Upper lobe of left lung (tissue), 6 donors: ENCODE measurements at regions not wholly inside any gene's neighbourhood (a gene's known extent, or its start where the extent isn't known, plus 50 kb on each side); places are given as distances from the start of the nearest gene placed in this dataset.

Source experiments
- ATAC-seq, 2 donors: fragments of 200-7000 bp; cut with Tn5 transposase; one replicate each; pipeline ENCODE4 v1.9.1; 2022; ENCODE audit warnings: mild to moderate bottlenecking in 2 of 2, moderate library complexity in 2 of 2; ENCODE audit not compliant: low FRiP score in 2 of 2
- DNase-seq, 2 donors: peaks; one replicate each; pipeline ENCODE4 v3.0.0-alpha.2; 2019 to 2020
- H3K27ac ChIP-seq, 4 donors: fragments of 200-600 bp; sonication (generic); one replicate each; pipeline ENCODE4 v1.5.1; 2016 to 2019
- H3K27me3 ChIP-seq, 4 donors: fragments of 200-600 bp; sonication (generic); one replicate each; pipeline ENCODE4 v1.5.1; 2017 to 2019
- H3K36me3 ChIP-seq, 4 donors: fragments of 200-600 bp; sonication (generic); one replicate each; pipeline ENCODE4 v1.5.1; 2016 to 2019
- H3K4me1 ChIP-seq, 4 donors: fragments of 200-600 bp; sonication (generic); one replicate each; pipeline ENCODE4 v1.5.1; 2018 to 2019
- H3K4me3 ChIP-seq, 4 donors: fragments of 200-600 bp; sonication (generic); one replicate each; pipeline ENCODE4 v1.5.1; 2017 to 2019; ENCODE audit warnings: mild to moderate bottlenecking in 2 of 4, moderate library complexity in 1 of 4
- H3K9me3 ChIP-seq, 4 donors: fragments of 200-600 bp; sonication (generic); one replicate each; pipeline ENCODE4 v1.5.1; 2018 to 2019
- CTCF ChIP-seq, 6 experiments: fragments of 450-650 bp in 4 of 6; fragments of 200-600 bp in 2 of 6; sonication (generic) in 2 of 6; IDR thresholded peaks; one replicate each; pipeline ENCODE4 v1.5.1; 2016 to 2019; ENCODE audit warnings: antibody characterized with exemption in 6 of 6
- EP300 ChIP-seq, 4 donors: sonication (generic); formaldehyde crosslinking; IDR thresholded peaks; one replicate each; pipeline ENCODE4 v1.5.1; 2017; ENCODE audit warnings: antibody characterized with exemption in 4 of 4, control low read depth in 2 of 4
- POLR2A ChIP-seq, 4 donors: fragments of 450-650 bp; IDR thresholded peaks; one replicate each; pipeline ENCODE4 v1.5.1; 2016 to 2017; ENCODE audit warnings: antibody characterized with exemption in 4 of 4, mild to moderate bottlenecking in 2 of 4
- POLR2AphosphoS5 ChIP-seq, 2 donors: sonication (generic); formaldehyde crosslinking; IDR thresholded peaks; one replicate each; pipeline ENCODE4 v1.5.1; 2017; ENCODE audit warnings: antibody characterized with exemption in 2 of 2
- WGBS, 2 donors: methylation state at CpG; one replicate each; pipeline ENCODE4 v1.1.5; 2017 to 2018; 5-methylcytosine and 5-hydroxymethylcytosine counted together
- donor health status: DM: no; HTN: no; CAD: no; lungs with moderate emphysema.
- donor health status: DM: no; HTN: yes; CAD: no; lungs with severe emphysema.

GRCh38 chr3:150267288-150267687, 140.8 kb upstream of the TSC22D2 start:
- no peaks in the 10 kb centered on the region for H3K4me1 ChIP-seq
- H3K27me3 ChIP-seq, result no peaks in the 10 kb centered on the region
- no peak overlapping the region for H3K27ac ChIP-seq
- no peak for ATAC-seq
- TF ChIP-seq POLR2A (IDR thresholded peaks at IDR 0.05), result no peak
- TF ChIP-seq EP300 (IDR thresholded peaks at IDR 0.05), result no peak
- TF ChIP-seq POLR2AphosphoS5 (IDR thresholded peaks at IDR 0.05), result no peak
- no peak for TF ChIP-seq CTCF (IDR thresholded peaks at IDR 0.05)
- no peaks in the 10 kb centered on the region for H3K36me3 ChIP-seq
- H3K4me3 ChIP-seq, result no peak overlapping the region
- DNase-seq, result no peak
- WGBS, 2 donors, result 95 to 96% methylated on average over 2 of the region's 2 CpGs
- no peaks in the 10 kb centered on the region for H3K9me3 ChIP-seq

- 60 to 67% methylated on average over 2 of the region's 2 CpGs for WGBS, 2 donors
- ATAC-seq, result no peak
- TF ChIP-seq POLR2A (IDR thresholded peaks at IDR 0.05) (no peak), CTCF (IDR thresholded peaks at IDR 0.05) (no peak), EP300 (IDR thresholded peaks at IDR 0.05) (no peak), POLR2AphosphoS5 (IDR thresholded peaks at IDR 0.05) (no peak)
- Histone ChIP-seq H3K4me1 (no peaks in the 10 kb centered on the region), H3K27ac (no peak overlapping the region), H3K27me3 (no peaks in the 10 kb centered on the region), H3K4me3 (no peak overlapping the region), H3K36me3 (no peaks in the 10 kb centered on the region), H3K9me3 (no peaks in the 10 kb centered on the region)
- DNase-seq, result no peak
Measured at GRCh38 chr3:150265305-150265704, 142.8 kb upstream of the TSC22D2 start.

- no peaks in the 10 kb centered on the region for H3K36me3 ChIP-seq
- no peaks in the 10 kb centered on the region for H3K27me3 ChIP-seq
- no peaks in the 10 kb centered on the region for H3K9me3 ChIP-seq
- no peak overlapping the region for H3K27ac ChIP-seq
- DNase-seq, result no peak
- H3K4me3 ChIP-seq, result no peak overlapping the region
- ATAC-seq, result no peak
- no peak for TF ChIP-seq EP300 (IDR thresholded peaks at IDR 0.05)
- no peak for TF ChIP-seq CTCF (IDR thresholded peaks at IDR 0.05)
- no peak for TF ChIP-seq POLR2A (IDR thresholded peaks at IDR 0.05)
- TF ChIP-seq POLR2AphosphoS5 (IDR thresholded peaks at IDR 0.05), result no peak
- WGBS, 2 donors, result 78% methylated on average over 6 of the region's 6 CpGs
- no peaks in the 10 kb centered on the region for H3K4me1 ChIP-seq
Measured at GRCh38 chr3:150264561-150265279, 143.4 kb upstream of the TSC22D2 start.

GRCh38 chr3:150261958-150262357, 146.1 kb upstream of the TSC22D2 start:
- H3K27me3 ChIP-seq, result no peaks in the 10 kb centered on the region
- WGBS, 2 donors, result 94 to 96% methylated on average over 2 of the region's 2 CpGs
- no peak overlapping the region for H3K27ac ChIP-seq
- no peaks in the 10 kb centered on the region for H3K9me3 ChIP-seq
- no peaks in the 10 kb centered on the region for H3K4me1 ChIP-seq
- no peak for ATAC-seq
- no peak overlapping the region for H3K4me3 ChIP-seq
- no peaks in the 10 kb centered on the region for H3K36me3 ChIP-seq
- DNase-seq, result no peak
- TF ChIP-seq POLR2A (IDR thresholded peaks at IDR 0.05) (no peak), CTCF (IDR thresholded peaks at IDR 0.05) (no peak), EP300 (IDR thresholded peaks at IDR 0.05) (no peak), POLR2AphosphoS5 (IDR thresholded peaks at IDR 0.05) (no peak)

GRCh38 chr3:150261418-150261817, 146.7 kb upstream of the TSC22D2 start:
- 87 to 88% methylated on average over 2 of the region's 2 CpGs for WGBS, 2 donors
- H3K36me3 ChIP-seq, result no peaks in the 10 kb centered on the region
- no peak overlapping the region for H3K27ac ChIP-seq
- no peaks in the 10 kb centered on the region for H3K9me3 ChIP-seq
- H3K27me3 ChIP-seq, result no peaks in the 10 kb centered on the region
- DNase-seq, result no peak
- H3K4me1 ChIP-seq, result no peaks in the 10 kb centered on the region
- ATAC-seq, result no peak
- H3K4me3 ChIP-seq, result no peak overlapping the region
- TF ChIP-seq POLR2AphosphoS5 (IDR thresholded peaks at IDR 0.05) (no peak), EP300 (IDR thresholded peaks at IDR 0.05) (no peak), POLR2A (IDR thresholded peaks at IDR 0.05) (no peak), CTCF (IDR thresholded peaks at IDR 0.05) (no peak)
